ENCODE measurements at regions not wholly inside any gene's neighbourhood (a gene's known extent, or its start where the extent isn't known, plus 50 kb on each side); places are given as distances from the start of the nearest gene placed in this dataset.
"Not testable (repeated sequence)": the region's sequence is repeated elsewhere in the genome, so short reads cannot be mapped to it uniquely, and the experiment has no call there.

GRCh38 chr10:10053051-10053450 is 964.6 kb upstream of the CELF2 start:
- no peak for DNase-seq (ENCODE audit: low read depth)
- TF ChIP-seq CTCF (IDR thresholded peaks at IDR 0.05; ENCODE audit: insufficient read depth, low read length, poor library complexity, severe bottlenecking) = no peak
- no peaks in the 10 kb centered on the region for H3K36me3 ChIP-seq (ENCODE audit: control insufficient read depth, insufficient read depth, low read length)
- H3K27me3 ChIP-seq (ENCODE audit: control insufficient read depth, insufficient read depth, low read length) = no peaks in the 10 kb centered on the region
- H3K4me3 ChIP-seq (ENCODE audit: low read depth, low read length) = no peak overlapping the region

DNA sequence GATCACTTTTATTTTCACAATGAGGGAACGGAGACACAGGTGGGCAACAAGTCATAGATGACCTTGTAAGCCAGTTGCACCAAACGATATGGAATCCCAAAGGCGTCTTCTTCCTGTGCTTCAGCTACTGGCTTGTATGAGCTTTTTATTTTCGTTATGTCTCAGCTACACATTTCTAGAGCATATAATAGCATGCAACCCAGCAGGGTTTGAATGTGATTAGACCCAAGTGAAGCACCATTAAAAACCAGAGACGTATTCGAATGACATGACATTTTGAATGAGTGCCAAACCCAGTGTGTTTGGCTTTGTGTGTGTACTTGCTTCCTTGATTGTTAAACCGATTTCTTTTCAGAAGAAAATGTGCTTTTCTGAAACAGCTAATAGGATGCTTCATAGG is 963.2 kb upstream of the CELF2 start:
- DNase-seq (ENCODE audit: low read depth) = no peak
- Histone ChIP-seq H3K27me3 (ENCODE audit: control insufficient read depth, insufficient read depth, low read length) (no peaks in the 10 kb centered on the region), H3K36me3 (ENCODE audit: control insufficient read depth, insufficient read depth, low read length) (no peaks in the 10 kb centered on the region), H3K4me3 (ENCODE audit: low read depth, low read length) (no peak overlapping the region)
- TF ChIP-seq CTCF (IDR thresholded peaks at IDR 0.05; ENCODE audit: insufficient read depth, low read length, poor library complexity, severe bottlenecking) = no peak

DNA sequence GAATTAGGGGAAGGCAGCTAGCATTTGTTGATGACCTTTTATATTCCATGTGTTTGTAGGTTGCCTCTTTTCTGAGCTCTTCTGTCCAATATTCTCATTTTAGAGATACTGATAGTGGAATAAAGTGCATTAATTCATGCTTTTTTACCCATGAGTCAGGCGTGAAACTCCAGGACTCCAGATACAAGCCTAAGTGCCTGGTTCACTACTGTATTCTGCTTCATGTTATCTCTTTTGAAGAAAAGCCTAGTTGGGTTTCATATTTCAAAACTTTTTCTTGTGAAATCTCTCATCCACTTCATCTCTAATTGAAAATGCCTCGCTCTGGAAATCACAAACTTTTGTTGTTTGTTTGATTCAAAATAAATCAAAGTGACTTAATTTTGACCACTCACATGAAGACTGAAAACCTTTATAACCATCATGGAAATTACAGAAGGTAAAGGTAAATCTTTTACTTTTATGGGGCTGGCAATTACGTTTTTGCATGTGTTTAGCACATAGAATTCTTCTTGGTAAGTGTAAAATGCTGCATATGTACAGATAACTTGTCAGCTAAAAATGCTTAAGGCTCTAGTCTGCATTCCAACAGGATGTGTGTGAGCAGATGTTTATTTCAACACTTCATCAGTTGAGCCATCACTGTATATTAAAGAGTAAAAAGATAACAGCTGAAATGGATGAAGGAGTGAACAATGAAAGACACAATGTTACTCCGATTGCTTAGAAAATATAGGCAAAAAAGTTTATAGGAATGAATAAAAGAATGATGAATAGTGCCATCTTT is 961.8 kb upstream of the CELF2 start:
- DNase-seq (ENCODE audit: low read depth) = no peak
- no peak overlapping the region for H3K4me3 ChIP-seq (ENCODE audit: low read depth, low read length)
- H3K27me3 ChIP-seq (ENCODE audit: control insufficient read depth, insufficient read depth, low read length) = no peaks in the 10 kb centered on the region
- no peaks in the 10 kb centered on the region for H3K36me3 ChIP-seq (ENCODE audit: control insufficient read depth, insufficient read depth, low read length)
- TF ChIP-seq CTCF (IDR thresholded peaks at IDR 0.05; ENCODE audit: insufficient read depth, low read length, poor library complexity, severe bottlenecking) = no peak

- Histone ChIP-seq H3K36me3 (ENCODE audit: control insufficient read depth, insufficient read depth, low read length) (no peaks in the 10 kb centered on the region), H3K27me3 (ENCODE audit: control insufficient read depth, insufficient read depth, low read length) (no peaks in the 10 kb centered on the region), H3K4me3 (ENCODE audit: low read depth, low read length) (no peak overlapping the region)
- DNase-seq (ENCODE audit: low read depth) = no peak
- TF ChIP-seq CTCF (IDR thresholded peaks at IDR 0.05; ENCODE audit: insufficient read depth, low read length, poor library complexity, severe bottlenecking) = no peak
Measured at GRCh38 chr10:10056961-10057360, 960.7 kb upstream of the CELF2 start.

- Histone ChIP-seq H3K4me3 (ENCODE audit: low read depth, low read length) (no peak overlapping the region), H3K27me3 (ENCODE audit: control insufficient read depth, insufficient read depth, low read length) (no peaks in the 10 kb centered on the region), H3K36me3 (ENCODE audit: control insufficient read depth, insufficient read depth, low read length) (no peaks in the 10 kb centered on the region)
- no peak for DNase-seq (ENCODE audit: low read depth)
- TF ChIP-seq CTCF (IDR thresholded peaks at IDR 0.05; ENCODE audit: insufficient read depth, low read length, poor library complexity, severe bottlenecking) = no peak
Measured at GRCh38 chr10:10067644-10068043, 950.0 kb upstream of the CELF2 start.

GRCh38 chr10:10074847-10075246 is 942.8 kb upstream of the CELF2 start:
- H3K36me3 ChIP-seq (ENCODE audit: control insufficient read depth, insufficient read depth, low read length); DNase-seq (ENCODE audit: low read depth); H3K4me3 ChIP-seq (ENCODE audit: low read depth, low read length); H3K27me3 ChIP-seq (ENCODE audit: control insufficient read depth, insufficient read depth, low read length): not testable (repeated sequence)

Measured in kidney epithelial cell (primary cell).